HS-5 (cell line): ENCODE measurements at regions not wholly inside any gene's neighbourhood (a gene's known extent, or its start where the extent isn't known, plus 50 kb on each side); places are given as distances from the start of the nearest gene placed in this dataset.
"Not testable (repeated sequence)": the region's sequence is repeated elsewhere in the genome, so short reads cannot be mapped to it uniquely, and the experiment has no call there.

Experiments
- DNase-seq: peaks from one replicate; pipeline ENCODE4 v3.0.0-alpha.2; 2012; ENCODE audit warnings: low read depth

- DNase-seq, result no peak
Measured at GRCh38 chr15:39396979-39397615, 183.8 kb upstream of the THBS1 start.

GRCh38 chr15:39397883-39398282, 183.0 kb upstream of the THBS1 start:
- no peak for DNase-seq

- no peak for DNase-seq
Measured at GRCh38 chr15:39399600-39399999, 181.3 kb upstream of the THBS1 start.

GRCh38 chr15:39400002-39400401, 180.9 kb upstream of the THBS1 start:
- DNase-seq, result no peak

GRCh38 chr15:39400821-39401550, 179.9 kb upstream of the THBS1 start:
- DNase-seq, result no peak

GRCh38 chr15:39403640-39404117, 177.2 kb upstream of the THBS1 start:
- DNase-seq, result peak; percentile 67

- DNase-seq, result peak; percentile 96
Measured at GRCh38 chr15:39404767-39405181, 176.1 kb upstream of the THBS1 start.

- no peak for DNase-seq
Measured at GRCh38 chr15:39406485-39406884, 174.4 kb upstream of the THBS1 start.

- peak; percentile 74 for DNase-seq
Measured at GRCh38 chr15:39407116-39407515, 173.8 kb upstream of the THBS1 start.

GRCh38 chr15:39409876-39410530, 170.9 kb upstream of the THBS1 start:
- DNase-seq, result peak; percentile 83

GRCh38 chr15:39411102-39411989, 169.5 kb upstream of the THBS1 start:
- no peak for DNase-seq

- no peak for DNase-seq
Measured at GRCh38 chr15:39413558-39413957, 167.3 kb upstream of the THBS1 start.

GRCh38 chr15:39414201-39414600, 166.7 kb upstream of the THBS1 start:
- no peak for DNase-seq

- DNase-seq, result no peak
Measured at GRCh38 chr15:39415634-39416033, 165.2 kb upstream of the THBS1 start.

GRCh38 chr15:39416258-39416657, 164.6 kb upstream of the THBS1 start:
- DNase-seq, result no peak

- no peak for DNase-seq
Measured at GRCh38 chr15:39417366-39418134, 163.3 kb upstream of the THBS1 start.

GRCh38 chr15:39419651-39420050, 161.2 kb upstream of the THBS1 start:
- DNase-seq, result no peak

GRCh38 chr15:39420123-39420852, 160.6 kb upstream of the THBS1 start:
- DNase-seq, result not testable (repeated sequence)

GRCh38 chr15:39420853-39421192, 160.1 kb upstream of the THBS1 start:
- not testable (repeated sequence) for DNase-seq
